ENCODE measurements at regions not wholly inside any gene's neighbourhood (a gene's known extent, or its start where the extent isn't known, plus 50 kb on each side); places are given as distances from the start of the nearest gene placed in this dataset.

DNA sequence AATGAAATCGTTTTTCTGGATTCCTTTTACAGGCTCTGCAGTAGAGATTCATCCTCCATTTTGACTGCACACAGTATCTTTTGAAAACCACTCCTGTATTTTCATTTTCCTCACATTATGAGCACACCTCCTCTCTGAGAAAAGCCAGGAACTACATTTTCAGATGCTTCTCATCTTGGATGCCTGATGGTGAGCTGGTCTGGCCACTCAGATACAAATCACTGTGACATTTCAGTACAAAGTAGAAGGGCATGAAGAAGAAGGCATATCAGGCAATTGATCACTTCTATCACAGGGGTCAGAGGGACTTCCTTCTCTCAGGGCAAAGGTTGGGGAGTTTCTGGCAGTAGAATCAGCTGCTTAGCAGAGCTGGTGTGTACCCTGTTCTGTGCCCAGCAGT is 192.0 kb upstream of the POM121L12 start:
- Mint-ChIP-seq H3K4me1 (ENCODE audit: low read depth) (no peaks in the 10 kb centered on the region), H3K9me3 (peaks cover 10% of the 10 kb centered on the region), H3K36me3 (ENCODE audit: low read depth) (no peaks in the 10 kb centered on the region), H3K27ac (no peak overlapping the region), H3K4me3 (no peak overlapping the region), H3K27me3 (no peaks in the 10 kb centered on the region)
- DNase-seq = no peak

DNA sequence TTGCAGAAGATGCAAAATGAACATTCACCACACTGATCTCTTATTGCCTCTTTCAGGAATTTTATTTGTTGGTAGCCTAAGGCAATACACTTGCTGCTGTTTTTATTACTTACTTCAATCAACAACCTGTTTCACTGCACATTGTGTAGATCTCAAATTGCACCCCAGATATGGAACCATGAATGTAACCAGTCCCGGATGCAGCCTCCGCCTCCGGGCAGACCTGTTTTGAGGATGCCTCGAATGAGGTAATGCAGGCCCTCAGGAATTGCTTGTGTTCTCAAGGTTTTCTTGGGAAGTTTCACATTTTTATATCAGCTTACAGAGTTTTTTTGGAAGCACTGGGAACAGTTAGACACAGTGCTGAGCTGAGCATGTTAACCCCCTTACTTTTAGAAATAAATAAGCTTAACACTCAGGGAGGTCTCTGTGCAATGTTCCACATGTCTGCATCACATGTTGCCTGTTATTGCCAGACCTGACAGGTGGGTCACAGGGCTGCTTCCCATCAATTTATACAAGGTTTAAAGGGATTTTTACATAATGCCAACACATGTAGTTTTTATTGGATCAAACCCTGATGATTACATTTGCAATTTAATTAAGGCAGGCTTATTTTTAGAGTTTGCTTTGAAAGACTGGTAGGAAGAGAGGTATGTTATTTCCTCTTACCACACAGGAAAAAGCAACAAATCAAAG is 193.1 kb upstream of the POM121L12 start:
- no peaks in the 10 kb centered on the region for H3K36me3 Mint-ChIP-seq (ENCODE audit: low read depth)
- DNase-seq = no peak
- H3K27ac Mint-ChIP-seq = no peak overlapping the region
- peaks cover 15% of the 10 kb centered on the region for H3K9me3 Mint-ChIP-seq
- H3K4me1 Mint-ChIP-seq (ENCODE audit: low read depth) = no peaks in the 10 kb centered on the region
- no peak overlapping the region for H3K4me3 Mint-ChIP-seq
- H3K27me3 Mint-ChIP-seq = no peaks in the 10 kb centered on the region

DNA sequence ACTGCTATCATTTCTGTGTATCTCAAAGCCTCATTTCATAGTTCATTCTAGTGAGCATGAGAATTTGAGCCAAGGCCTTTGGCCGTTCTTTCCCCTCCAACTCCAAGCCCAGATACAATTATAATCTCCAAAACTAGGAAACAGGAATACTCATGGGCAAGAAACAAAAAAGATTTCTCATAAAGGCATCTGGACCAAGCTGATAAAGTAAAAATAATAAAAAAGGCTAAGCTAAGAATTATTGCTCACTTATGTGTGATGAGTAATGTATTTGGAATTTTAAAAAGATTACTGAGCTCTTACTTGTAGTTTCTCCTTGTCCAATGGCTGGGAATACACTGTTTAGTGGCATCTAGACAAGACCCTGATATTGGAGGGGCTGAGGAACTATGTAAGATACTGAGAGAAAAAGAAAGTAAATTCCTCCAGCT is 196.4 kb upstream of the POM121L12 start:
- Mint-ChIP-seq H3K36me3 (ENCODE audit: low read depth) (no peaks in the 10 kb centered on the region), H3K27ac (no peak overlapping the region), H3K27me3 (no peaks in the 10 kb centered on the region), H3K4me3 (no peak overlapping the region), H3K9me3 (peaks cover 18% of the 10 kb centered on the region), H3K4me1 (ENCODE audit: low read depth) (no peaks in the 10 kb centered on the region)
- no peak for DNase-seq

DNA sequence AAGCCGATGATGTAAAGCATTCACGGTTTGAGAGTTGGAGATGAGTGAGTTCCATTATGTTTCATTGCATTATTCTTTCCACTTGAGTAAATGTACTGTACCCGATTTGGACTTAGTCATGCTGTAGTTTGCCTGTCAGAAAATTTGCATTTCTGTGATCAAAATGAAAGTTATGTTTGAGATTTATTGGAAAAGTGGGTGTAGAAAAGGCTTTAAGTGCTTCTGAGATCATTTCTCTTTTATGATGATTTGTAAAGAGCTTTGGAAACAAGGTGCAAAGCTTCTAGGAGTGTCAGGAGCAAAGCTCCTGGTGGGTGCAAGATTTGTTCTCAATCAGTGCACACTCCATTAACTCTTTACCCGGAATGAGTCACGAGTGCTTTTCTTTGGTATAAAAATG is 204.1 kb upstream of the POM121L12 start:
- Mint-ChIP-seq H3K27ac (no peak overlapping the region), H3K36me3 (ENCODE audit: low read depth) (no peaks in the 10 kb centered on the region), H3K4me3 (no peak overlapping the region), H3K4me1 (ENCODE audit: low read depth) (no peaks in the 10 kb centered on the region), H3K27me3 (no peaks in the 10 kb centered on the region), H3K9me3 (peaks cover 16% of the 10 kb centered on the region)
- DNase-seq = no peak

DNA sequence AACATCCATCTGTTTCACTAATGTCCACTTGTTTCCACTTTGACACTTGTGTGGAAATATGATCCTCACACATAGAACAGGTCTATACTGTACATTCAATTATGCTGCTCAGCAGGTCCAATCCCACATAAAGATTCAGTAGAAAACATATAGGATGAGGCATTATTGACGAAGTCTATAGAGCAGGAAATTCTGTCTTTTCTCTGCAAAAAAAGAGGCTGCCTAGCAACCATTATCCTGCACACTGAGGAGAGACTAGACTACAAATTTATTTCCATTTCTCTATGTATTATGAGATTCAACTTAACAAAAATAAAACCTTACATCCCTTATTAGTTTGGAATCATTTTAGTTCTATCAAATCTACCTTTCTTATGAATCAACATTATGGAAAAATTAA is 204.6 kb upstream of the POM121L12 start:
- Mint-ChIP-seq H3K4me1 (ENCODE audit: low read depth) (no peaks in the 10 kb centered on the region), H3K27me3 (no peaks in the 10 kb centered on the region)

DNA sequence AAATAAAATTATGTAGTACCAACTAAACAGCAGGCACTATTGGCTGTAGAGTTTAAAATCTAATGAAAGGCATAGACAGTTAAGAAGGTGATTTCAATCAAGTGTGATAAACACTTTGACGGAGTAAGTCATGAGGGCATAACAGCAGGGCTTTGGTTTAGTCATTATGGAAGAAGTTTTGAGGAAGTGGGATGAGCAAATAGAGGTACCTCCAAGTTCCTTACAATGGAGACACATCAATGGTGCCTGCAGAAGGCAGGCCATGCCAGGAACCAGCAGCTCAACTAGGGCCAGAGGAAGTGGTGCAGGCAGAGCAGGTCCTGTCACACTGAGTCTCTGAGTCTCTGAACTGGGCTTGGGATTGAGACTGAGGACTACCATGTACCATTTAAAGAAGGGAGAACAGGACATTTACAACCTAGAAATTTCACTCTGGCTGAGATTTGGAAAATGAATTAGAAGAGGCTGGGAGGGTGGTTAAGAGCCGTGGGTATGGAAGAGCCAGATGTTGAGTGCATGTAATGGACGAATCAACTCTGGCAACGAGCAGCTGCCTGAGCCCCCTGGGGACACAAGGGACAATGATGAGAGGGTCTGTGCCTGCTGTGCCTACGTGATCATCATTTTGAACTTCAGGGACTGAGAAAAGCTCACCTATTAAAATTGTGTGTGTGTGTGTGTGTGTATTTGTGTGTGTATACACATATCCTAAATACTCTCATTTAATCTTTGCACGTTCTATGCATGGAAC is 208.7 kb upstream of the POM121L12 start:
- Mint-ChIP-seq H3K36me3 (ENCODE audit: low read depth) (no peaks in the 10 kb centered on the region), H3K4me1 (ENCODE audit: low read depth) (no peaks in the 10 kb centered on the region), H3K4me3 (no peak overlapping the region)

More for the DNA sequence above, 204.6 kb upstream of the POM121L12 start:
- Mint-ChIP-seq H3K36me3 (ENCODE audit: low read depth) (no peaks in the 10 kb centered on the region), H3K9me3 (peaks cover 19% of the 10 kb centered on the region), H3K4me3 (no peak overlapping the region), H3K27ac (no peak overlapping the region)
- no peak for DNase-seq

DNA sequence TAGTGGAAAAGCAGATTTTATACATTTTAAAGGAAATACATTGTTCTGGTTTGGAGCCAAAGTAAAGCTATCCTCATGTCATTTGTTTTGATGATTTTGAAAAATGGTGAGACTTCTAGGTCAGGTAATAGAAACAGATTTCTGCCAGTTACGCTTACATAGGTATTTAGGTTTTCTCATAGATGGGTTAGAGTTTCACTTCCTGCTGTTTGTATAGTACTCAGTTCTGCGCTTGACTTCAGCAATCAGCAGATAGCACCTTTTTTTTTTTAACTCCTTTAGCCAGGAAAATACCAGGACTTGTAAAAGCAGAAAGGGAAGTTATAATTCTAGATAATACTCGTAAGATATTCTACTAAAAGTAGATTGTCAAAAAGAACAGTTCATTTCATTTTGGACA is 209.8 kb upstream of the POM121L12 start:
- no peak for DNase-seq
- H3K9me3 Mint-ChIP-seq = peaks cover 35% of the 10 kb centered on the region
- H3K36me3 Mint-ChIP-seq (ENCODE audit: low read depth) = no peaks in the 10 kb centered on the region
- H3K27ac Mint-ChIP-seq = no peak overlapping the region
- H3K27me3 Mint-ChIP-seq = no peaks in the 10 kb centered on the region
- no peak overlapping the region for H3K4me3 Mint-ChIP-seq
- H3K4me1 Mint-ChIP-seq (ENCODE audit: low read depth) = no peaks in the 10 kb centered on the region

More for the DNA sequence above, 208.7 kb upstream of the POM121L12 start:
- Mint-ChIP-seq H3K27ac (no peak overlapping the region), H3K27me3 (no peaks in the 10 kb centered on the region), H3K9me3 (peaks cover 30% of the 10 kb centered on the region)
- DNase-seq = no peak

DNA sequence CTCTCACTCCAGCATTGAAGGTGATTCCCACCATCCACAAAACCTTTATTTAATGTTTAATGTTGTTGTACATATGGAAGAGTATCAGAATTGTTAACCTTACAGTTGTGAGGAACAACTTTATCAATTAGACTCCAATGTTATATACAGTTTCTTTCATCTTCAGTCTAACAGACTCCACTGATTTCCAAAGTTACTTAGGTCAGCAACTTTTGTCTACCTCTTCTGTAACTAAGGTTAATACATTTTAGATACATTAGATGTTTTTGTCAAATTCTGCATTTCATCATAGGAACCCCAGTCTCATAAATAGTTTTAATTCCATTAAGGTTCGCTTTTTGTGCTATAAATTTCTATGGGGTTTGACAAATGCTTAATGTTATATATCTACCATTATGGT is 223.9 kb upstream of the POM121L12 start:
- no peaks in the 10 kb centered on the region for H3K27me3 Mint-ChIP-seq
- no peak overlapping the region for H3K4me3 Mint-ChIP-seq
- no peaks in the 10 kb centered on the region for H3K4me1 Mint-ChIP-seq (ENCODE audit: low read depth)
- H3K27ac Mint-ChIP-seq = no peak overlapping the region
- peaks cover 15% of the 10 kb centered on the region for H3K9me3 Mint-ChIP-seq
- H3K36me3 Mint-ChIP-seq (ENCODE audit: low read depth) = no peaks in the 10 kb centered on the region
- DNase-seq = no peak

DNA sequence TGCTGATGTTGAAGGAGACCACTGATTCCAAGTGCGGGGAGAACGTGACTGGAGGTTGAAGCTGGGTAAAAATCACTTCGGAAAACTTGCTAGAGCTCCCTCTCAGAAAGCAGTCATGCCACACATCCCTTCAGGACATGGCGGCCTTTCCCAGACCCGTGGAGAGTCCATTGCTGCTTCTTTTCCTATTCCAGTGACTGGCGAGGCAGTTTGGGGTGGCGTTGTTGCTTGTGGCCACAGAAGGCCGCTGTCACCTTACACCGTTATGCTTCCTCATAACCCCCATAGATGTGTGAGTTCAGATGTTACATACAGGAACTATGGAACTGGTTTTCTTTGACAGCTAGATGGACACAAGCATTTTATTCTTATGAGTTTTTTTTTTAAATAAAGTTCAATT is 235.6 kb upstream of the POM121L12 start:
- no peak overlapping the region for H3K4me3 Mint-ChIP-seq
- H3K27ac Mint-ChIP-seq = no peak overlapping the region
- no peaks in the 10 kb centered on the region for H3K4me1 Mint-ChIP-seq (ENCODE audit: low read depth)
- H3K36me3 Mint-ChIP-seq (ENCODE audit: low read depth) = no peaks in the 10 kb centered on the region
- no peak for DNase-seq
- peaks cover 9% of the 10 kb centered on the region for H3K9me3 Mint-ChIP-seq
- H3K27me3 Mint-ChIP-seq = no peaks in the 10 kb centered on the region

DNA sequence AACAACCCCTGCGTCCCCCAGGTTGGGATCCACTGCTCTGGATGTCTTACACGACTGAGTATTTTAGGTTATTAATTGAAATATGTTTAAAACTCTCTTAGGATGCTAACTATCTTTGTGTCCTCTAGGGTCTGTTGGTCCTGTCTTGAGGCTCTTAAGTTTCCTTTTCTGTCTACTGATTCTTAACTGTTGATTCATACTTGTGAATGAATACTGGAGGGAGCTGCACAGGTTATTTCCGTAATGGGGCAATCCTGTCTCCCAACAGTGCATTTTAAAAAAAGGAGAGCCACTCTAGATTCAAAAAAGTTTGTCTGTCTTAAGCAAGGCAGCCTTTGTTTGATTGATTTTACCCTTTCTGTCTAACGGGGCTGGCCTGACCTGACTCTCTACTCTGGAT is 237.6 kb upstream of the POM121L12 start:
- DNase-seq = no peak
- no peaks in the 10 kb centered on the region for H3K4me1 Mint-ChIP-seq (ENCODE audit: low read depth)
- H3K36me3 Mint-ChIP-seq (ENCODE audit: low read depth) = no peaks in the 10 kb centered on the region
- H3K27ac Mint-ChIP-seq = no peak overlapping the region
- H3K9me3 Mint-ChIP-seq = peaks cover 9% of the 10 kb centered on the region
- H3K27me3 Mint-ChIP-seq = no peaks in the 10 kb centered on the region
- no peak overlapping the region for H3K4me3 Mint-ChIP-seq

DNA sequence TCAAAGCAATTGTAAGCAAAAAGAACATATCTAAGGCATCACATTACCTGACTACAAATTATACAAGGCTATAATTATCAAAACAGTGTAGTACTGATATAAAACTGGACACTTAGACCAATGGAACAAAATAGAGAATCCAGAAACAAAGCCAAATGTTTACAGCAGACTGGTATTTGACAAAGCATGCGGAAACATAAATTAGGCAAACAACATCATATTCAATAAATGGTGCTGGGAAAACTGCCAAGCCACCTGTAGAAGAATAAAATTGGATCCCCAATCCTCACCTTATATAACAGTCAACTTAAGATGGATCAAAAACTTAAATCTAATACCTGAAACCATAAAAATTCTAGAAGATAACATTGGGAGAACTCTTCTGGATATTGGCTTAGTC is 240.8 kb upstream of the POM121L12 start:
- Mint-ChIP-seq H3K36me3 (ENCODE audit: low read depth) (no peaks in the 10 kb centered on the region), H3K27me3 (no peaks in the 10 kb centered on the region), H3K4me3 (no peak overlapping the region), H3K4me1 (ENCODE audit: low read depth) (no peaks in the 10 kb centered on the region), H3K9me3 (peaks cover 13% of the 10 kb centered on the region), H3K27ac (no peak overlapping the region)
- no peak for DNase-seq

DNA sequence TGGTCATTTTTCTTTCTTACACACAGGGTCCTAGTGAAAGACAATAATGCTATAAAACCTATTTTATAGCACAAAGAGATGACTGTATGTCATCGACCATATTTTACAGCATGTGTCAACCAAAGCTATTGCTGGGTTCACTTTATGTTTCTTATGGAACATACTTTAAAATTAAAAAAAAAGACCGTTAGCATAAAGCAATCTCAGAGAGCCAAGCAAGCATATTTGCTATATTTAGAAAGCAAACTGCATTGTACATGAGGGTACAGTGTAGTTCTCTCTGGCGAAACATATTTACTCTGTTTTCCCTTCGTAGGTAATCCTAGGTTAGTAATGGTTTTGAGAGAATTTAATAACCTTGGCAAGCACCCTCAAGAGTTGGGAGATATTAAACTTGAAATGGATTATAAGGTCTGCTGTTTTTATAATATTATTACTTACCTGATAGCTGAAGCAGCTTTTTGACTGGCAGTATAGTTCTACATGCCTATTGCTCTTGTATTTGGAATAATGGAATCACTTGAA is 244.2 kb upstream of the POM121L12 start:
- Mint-ChIP-seq H3K9me3 (peaks cover 13% of the 10 kb centered on the region), H3K4me1 (ENCODE audit: low read depth) (no peaks in the 10 kb centered on the region), H3K27ac (no peak overlapping the region), H3K36me3 (ENCODE audit: low read depth) (no peaks in the 10 kb centered on the region), H3K27me3 (no peaks in the 10 kb centered on the region), H3K4me3 (no peak overlapping the region)
- no peak for DNase-seq

DNA sequence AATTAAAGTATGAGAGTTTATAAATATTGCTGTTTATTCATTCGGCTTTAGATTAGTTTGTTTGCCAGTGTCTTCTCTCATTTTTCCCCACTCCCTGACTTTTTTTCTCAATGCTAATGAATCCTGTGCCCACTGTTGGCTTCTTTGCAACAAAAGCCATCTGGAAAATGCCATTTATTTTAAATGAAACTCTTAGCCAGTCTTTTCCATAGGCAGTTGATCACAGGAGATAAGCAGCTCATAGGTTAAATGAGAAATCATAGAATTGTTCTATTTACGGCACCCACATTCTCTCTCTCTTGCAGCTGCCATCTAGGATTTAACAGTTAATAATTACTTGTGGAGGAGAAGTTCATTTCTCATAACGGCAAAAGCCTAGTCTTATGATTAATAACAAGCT is 249.3 kb upstream of the POM121L12 start:
- Mint-ChIP-seq H3K4me1 (ENCODE audit: low read depth) (no peaks in the 10 kb centered on the region), H3K36me3 (ENCODE audit: low read depth) (no peaks in the 10 kb centered on the region), H3K9me3 (peaks cover 24% of the 10 kb centered on the region), H3K27ac (no peak overlapping the region), H3K4me3 (no peak overlapping the region), H3K27me3 (no peaks in the 10 kb centered on the region)
- no peak for DNase-seq

DNA sequence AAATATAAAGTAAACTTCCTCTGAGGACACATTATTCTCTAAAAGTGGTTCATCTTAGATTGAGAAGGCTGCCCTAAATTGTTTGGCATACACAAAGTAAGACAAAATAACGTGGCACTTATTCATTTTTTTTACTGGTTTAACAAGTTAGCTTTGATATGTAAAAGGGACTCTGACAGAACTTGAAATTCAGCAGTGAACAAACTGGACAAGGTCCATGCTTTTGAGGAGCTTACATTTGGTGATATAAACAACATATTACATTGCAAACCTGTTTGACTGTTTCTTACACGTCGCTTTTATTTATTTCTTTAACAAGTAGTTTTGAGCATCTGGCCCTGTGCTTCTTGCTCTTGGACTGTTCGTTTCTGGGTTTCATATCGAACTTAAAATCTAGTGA is 253.1 kb upstream of the POM121L12 start:
- Mint-ChIP-seq H3K9me3 (peaks cover 22% of the 10 kb centered on the region), H3K4me3 (no peak overlapping the region), H3K27me3 (no peaks in the 10 kb centered on the region), H3K4me1 (ENCODE audit: low read depth) (no peaks in the 10 kb centered on the region), H3K27ac (no peak overlapping the region), H3K36me3 (ENCODE audit: low read depth) (no peaks in the 10 kb centered on the region)
- DNase-seq = no peak

DNA sequence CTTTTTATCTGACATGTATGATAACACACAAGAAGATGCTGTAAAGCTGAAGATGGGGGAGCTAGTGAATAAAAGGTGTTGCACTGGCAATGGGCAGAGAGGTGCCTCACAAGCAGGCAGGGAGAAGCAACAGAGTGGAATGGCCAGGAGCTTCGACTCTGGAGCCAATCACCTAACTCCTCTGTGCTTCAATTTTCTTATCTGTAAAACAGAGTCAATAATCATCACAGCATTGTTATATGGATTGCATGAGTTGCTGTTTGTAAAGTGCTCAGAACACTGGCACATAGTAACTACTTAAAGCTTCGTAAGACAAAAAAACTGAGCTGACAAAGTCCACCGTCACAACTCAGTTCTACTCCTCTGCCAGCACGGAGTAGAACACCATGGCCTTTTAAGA is 254.2 kb upstream of the POM121L12 start:
- H3K27me3 Mint-ChIP-seq = no peaks in the 10 kb centered on the region
- H3K4me1 Mint-ChIP-seq (ENCODE audit: low read depth) = no peaks in the 10 kb centered on the region
- H3K36me3 Mint-ChIP-seq (ENCODE audit: low read depth) = no peaks in the 10 kb centered on the region
- no peak overlapping the region for H3K4me3 Mint-ChIP-seq
- DNase-seq = no peak
- H3K27ac Mint-ChIP-seq = no peak overlapping the region
- peaks cover 22% of the 10 kb centered on the region for H3K9me3 Mint-ChIP-seq

Data from activated T-cell treated with anti-CD3 and anti-CD28 coated beads, Interleukin-2, amount 50 U/mL, for 24 hours (primary cell).